GM21381 (cell line): ENCODE measurements at regions not wholly inside any gene's neighbourhood (a gene's known extent, or its start where the extent isn't known, plus 50 kb on each side); places are given as distances from the start of the nearest gene placed in this dataset.
"Not testable (repeated sequence)": the region's sequence is repeated elsewhere in the genome, so short reads cannot be mapped to it uniquely, and the experiment has no call there.

ENCODE experiments used
- ATAC-seq: cut with Tn5 transposase; IDR thresholded peaks from one replicate; pipeline ENCODE4 v1.9.1; 2021; ENCODE audit warnings: mild to moderate bottlenecking, moderate library complexity; ENCODE audit not compliant: unreplicated experiment

DNA sequence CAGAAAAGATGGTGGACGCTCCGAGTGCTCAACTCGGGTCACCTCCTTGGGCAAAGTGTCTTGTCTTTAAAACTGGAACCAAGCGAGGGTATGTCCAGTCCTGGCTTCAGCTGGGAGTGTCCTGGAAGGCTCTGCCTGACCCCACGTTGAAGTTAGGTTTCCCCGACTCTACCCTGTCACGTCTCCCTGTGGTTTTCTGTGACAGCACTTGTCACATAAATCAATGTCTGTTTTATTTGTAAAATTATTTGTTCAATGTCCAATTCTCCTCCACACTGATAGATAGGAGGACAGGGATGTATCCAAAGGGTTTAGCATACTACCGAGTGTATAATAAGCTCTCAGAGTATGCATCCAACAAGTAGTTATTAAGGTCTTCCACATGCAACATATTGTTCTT, 197.7 kb upstream of the IRF2BP2 start:
- not testable (repeated sequence) for ATAC-seq

DNA sequence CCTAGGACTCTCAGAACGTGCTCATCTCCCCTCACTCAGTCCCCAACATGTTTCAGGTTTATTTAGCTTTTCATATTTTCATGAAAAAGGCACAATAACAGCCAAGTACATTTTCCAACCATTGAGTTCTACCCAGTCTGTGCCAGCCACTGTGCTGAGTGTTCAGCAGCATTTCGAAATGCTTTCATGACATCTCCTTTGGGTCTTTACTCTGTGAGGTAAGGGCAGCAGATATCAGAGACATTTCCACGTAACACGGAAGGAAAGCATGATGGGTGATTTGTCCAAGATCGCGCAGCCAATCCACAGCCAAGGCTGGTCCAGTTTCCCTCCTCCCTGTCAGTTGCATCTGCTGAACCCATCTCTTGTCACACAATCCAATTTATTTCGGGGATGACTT, 192.6 kb upstream of the IRF2BP2 start:
- ATAC-seq: not testable (repeated sequence)

DNA sequence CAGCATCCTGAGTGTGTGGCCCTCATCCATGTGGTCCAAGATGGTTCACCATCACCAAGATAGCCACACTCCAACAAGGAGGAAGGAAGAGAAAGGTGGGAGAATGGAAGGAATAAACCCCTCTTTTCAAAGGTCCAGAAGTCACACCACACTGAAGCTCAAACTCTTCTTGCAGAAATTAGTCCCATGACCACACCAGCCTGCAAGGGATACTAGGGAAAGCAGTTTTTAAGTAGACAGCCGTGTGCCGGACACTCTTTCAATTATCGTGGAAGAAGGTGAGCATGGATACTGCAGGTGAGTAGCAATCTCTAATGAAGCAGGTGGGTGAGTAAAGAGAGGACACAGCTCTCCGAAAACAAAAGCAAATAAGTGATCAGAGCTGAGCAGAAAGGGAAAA, 191.7 kb upstream of the IRF2BP2 start:
- not testable (repeated sequence) for ATAC-seq

DNA sequence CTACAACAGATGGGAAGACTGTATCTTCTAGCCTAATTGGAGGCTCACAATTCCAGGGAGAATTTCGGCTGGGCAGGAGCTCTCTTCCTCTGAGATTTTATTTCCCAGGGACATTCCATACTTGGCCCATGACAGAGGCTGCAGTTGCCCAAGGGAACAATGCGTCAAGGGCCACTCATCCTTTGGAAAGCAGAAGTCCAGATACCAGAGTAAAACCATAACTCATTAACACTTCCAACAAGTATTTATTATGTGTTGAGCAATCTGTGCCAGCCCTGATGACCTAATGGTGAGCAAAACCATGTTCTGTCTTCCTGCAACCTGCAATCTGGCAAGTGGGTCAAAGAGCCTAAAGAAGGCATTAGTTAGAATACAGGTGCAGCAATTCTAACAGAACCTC, 191.2 kb upstream of the IRF2BP2 start:
- ATAC-seq: not testable (repeated sequence)

DNA sequence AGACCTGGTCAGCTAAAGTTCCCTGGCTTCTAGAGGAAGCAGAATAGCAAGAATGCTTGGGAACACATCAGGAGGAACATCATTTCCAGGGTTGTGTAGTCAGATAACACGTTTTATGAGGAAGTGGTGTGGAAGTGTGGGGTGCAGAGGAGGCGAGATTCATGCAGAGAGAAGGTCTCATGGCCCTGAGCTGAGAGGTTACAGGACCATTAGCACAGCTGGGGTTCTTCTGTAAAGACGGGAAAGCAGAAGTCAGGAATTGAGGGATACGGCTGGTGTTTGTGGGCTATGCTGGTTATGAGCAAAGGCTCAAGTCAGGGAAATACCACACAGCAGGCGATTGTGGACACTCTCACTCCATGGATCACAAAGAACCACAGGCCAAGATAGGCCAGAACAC, 190.6 kb upstream of the IRF2BP2 start:
- ATAC-seq: not testable (repeated sequence)

DNA sequence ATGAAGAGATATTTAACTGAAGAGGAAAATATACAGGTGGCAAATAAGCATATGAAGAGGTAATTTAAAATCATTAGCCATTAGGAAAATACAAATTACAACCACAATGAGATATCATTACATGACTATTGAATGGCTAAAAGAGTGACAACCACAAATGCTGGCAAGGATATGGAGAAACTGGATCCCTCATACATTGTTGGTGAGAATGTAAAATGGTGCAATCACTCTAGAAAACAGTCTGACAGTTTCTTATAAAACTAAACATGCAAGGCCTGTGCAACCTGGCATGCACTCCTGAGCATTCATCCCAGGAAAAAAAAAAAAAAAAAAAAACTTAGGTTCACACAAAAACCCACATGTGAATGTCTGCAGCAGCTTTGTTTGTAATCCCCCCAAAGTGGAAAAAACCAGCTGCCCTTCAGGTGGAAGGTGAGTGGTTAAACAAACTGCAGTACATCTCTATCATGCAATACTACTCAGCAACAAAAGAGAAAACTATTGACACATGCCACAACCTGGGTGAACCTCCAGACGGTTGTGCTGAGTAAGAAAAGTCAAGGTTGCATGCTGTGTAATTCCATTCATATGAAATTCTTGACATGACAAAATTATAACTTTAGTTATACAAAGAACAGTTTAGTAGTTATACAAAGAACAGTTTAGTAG, 189.2 kb upstream of the IRF2BP2 start:
- not testable (repeated sequence) for ATAC-seq

DNA sequence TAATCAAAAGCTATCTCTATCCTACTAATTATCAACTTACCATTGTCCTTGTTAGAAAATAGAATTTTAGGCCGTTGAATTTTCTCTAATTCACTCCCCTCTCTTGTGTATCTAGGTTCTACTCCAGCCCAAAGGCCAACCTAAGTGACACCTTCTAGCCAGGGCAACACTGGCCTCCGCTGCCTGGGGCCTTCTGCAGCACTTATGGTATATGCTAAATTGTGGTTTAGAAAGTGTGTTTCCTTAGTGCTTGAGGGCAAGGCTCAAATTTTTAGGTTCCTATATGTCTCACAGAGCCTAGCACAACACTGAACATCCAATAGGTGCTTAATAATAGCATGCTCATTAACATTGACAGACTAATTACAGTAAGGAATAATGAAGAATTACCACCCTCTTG, 187.2 kb upstream of the IRF2BP2 start:
- not testable (repeated sequence) for ATAC-seq

DNA sequence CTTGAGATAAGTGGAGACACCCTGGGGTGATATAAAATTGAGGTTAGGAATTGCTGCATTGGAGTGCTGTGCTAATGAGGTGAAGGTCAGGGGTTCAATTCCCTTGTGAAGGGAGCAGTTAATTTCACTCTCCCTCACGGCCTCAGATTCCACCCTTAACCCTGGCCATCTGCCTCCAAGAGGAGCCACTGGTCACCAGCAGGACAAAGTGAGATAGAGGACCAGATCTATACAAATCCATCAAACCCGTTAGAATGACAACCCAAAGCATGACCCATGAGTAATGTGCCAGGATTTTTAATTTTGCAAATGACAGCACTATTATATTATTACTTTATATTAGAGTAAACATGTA, 186.4 kb upstream of the IRF2BP2 start:
- not testable (repeated sequence) for ATAC-seq

DNA sequence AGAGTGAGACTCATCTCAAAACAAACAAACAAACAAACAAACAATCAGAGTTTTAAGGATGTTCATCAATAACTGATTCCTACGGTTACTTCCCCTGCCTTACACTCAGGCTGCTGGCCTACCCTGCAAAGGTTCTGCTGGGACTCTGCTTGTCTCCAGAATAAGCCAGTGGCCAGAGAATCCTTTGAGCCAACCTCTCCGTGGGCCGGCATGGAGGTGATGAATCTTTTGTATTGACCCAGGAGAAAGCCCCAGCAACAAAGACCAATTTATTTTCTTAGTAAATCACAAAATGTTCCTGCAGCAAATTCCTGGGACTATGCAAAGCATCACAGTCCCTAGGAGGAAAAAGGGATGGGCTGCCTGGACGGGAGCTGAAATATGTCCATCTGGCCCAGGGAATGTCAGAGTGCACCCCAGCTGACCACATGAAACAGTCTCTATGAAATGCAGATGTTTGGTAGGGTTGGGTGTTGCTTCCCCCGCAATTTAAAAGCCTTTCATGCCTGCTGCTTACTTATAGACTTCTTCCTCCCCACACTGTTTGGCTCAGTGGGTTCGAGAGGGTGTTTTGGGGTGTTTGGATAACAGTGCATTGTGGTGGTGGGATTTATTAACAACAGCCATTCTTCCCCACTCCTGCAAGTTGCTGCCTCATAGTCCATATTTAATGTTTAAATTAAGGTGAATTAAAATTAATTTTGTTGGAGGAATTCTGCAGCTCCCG, 185.9 kb upstream of the IRF2BP2 start:
- not testable (repeated sequence) for ATAC-seq

DNA sequence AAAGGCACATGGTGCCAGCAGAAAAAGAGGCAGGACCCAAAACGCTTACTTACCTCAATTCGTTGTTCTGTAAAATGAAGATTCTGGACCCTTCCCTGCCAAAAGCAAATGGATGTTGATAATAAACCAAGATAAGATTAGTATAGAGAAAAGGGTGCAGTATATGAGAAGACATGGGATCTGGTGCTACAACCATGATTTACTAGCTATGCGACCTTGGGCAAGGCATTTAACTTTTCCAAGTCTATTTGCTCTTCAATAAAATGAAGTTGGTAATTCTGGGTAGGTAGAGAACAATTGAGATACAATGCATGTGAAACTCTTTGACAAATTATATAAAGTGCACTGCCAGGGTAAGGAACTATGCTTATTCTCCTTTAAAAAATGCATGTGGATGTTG, 185.0 kb upstream of the IRF2BP2 start:
- not testable (repeated sequence) for ATAC-seq

DNA sequence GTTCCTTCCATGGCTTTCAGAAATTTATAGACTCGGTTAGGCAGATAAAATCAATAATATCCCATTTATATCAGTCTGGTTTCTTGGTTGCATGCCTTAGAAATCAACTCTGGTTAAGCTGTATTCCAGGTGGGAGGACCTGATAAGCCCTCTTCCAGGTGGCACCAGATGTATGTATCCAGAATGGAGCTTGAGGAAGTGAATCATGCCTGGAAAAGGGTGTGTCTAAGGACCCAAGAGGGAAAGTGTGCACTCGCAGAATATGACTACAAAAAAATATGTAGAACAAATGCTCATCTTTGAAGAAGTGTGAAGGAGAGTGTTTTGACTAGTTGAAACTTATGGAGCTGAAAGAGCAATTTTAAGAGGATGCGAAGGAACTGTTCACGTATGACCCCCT, 184.5 kb upstream of the IRF2BP2 start:
- not testable (repeated sequence) for ATAC-seq

DNA sequence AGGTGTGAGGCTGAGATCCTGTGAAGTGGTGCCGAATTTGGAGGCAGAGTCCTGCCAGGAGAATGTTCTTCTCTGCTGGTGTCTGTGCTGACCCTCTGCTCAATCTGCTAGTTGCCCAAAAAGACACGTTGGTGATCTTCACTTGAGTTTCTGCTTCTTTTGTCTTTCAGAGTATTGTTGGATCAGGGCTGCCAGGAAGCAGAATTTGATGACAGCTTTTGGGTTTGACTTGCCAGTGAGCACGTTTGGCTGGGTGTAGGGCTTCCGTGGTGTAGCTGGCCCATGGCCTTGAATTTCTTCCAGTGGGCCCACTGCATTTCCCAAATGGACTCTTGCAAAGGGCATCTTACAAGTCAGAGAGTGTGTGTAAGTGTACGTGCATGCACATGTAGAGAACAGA, 183.9 kb upstream of the IRF2BP2 start:
- ATAC-seq: not testable (repeated sequence)

DNA sequence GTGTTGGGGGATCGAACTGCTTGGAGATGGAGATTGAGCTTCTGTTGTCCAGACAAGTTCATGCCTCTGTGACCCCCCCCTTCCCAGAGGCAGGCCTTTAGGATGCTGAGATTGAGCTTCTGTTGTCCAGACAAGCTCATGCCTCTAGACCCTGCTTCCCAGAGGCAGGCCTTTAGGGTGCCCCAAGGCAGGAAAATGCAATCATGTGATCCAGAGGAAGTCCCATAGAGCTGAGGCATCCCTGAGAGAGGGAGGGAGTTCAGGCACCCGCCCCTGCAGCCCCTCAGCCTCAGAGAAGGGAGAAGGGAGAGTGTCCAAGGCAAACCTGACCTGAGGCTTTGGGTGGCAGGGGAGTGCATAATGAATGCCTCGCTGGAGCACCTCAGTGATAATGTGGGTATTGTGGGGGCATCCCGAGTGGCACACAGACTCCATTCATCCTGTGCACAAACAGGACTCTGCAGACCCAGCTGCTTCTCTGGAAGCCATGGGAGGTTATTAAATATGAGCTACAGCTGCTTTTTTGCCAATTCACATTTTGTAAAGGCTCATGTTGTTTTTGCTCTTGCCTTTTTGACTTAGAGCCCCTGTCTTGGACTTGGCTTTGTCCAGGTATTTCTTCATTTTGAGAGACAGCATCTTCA, 182.4 kb upstream of the IRF2BP2 start:
- ATAC-seq: not testable (repeated sequence)

DNA sequence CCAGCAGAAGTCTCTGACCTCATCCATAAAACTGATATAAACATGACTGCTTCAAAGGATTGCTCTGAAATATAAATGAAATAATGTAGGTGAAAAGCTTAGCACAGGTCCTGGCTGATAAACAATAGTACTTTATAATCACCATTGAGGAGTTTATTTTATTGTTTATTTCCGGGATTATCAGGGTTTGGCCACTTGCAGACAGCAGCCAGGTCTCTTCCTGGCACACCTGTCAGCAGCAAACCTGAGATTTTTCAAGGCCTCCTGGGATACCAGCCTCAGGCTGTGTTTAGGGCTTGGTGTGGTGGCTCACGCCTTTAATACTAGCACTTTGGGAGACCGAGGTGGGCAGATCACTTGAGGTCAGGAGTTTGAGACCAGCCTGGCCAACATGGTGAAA, 181.6 kb upstream of the IRF2BP2 start:
- ATAC-seq: not testable (repeated sequence)

DNA sequence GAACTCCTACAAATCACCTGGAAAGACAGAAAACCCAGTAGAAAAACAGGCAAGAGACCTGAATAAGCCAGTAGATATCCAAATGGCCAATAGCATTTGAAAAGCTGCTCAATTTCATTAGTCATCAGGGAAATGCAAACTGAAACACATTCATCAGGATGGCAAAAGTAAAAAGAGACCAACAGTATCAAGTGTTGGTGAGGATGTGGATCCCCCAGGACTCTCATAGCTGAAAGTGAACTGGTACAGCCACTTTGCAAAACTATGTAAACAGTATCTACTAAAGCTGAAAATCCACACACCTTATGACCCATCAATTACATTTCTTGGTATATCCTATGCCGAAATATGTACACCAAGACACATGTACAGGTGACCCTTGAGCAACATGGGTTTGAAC, 180.4 kb upstream of the IRF2BP2 start:
- ATAC-seq: not testable (repeated sequence)

DNA sequence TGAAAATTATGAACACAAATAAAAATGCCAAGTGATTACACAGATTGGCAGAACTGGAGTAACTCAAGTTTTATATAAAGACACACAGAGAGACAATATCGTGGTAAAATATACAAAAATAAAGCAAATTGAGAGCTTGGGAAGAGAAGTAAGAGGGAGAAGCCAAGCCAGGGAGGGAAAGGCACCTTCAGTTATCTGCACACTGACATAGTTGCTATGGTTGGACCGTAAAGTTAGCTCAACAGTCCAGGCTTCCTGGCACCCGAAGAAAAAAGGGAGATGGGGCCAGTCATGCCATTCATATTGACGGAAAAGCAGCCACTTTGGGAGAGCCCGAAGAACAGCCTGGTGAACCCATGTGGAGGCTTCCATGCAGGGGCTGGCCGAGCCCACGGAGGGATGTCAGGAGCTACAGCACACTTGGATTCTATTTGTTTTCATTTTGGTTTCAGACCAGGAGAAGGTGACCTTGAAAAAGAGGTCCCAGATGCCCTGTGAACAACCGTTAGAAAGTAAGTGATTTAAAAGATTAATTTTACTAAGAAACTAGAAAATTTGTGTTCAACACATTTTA, 177.1 kb upstream of the IRF2BP2 start:
- ATAC-seq: not testable (repeated sequence)

DNA sequence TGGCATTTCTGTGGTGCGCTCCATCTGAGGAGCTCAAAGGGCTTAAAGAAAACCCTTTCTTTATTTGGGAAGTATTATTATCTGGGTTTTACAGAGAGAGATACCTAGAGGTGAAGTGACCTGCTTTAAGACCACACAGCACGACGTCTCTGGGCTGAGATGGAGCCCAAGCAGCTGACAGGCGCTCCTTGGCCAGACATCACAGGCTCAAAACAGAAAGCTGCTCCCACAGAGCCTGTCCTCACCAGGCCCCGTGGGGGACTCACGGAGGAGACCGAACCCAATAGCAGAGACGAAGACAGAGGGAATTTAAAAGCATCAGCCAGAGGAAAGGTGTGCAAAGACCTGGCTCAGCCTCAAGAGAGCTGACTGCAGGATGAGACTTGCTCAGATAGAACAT, 175.9 kb upstream of the IRF2BP2 start:
- not testable (repeated sequence) for ATAC-seq

DNA sequence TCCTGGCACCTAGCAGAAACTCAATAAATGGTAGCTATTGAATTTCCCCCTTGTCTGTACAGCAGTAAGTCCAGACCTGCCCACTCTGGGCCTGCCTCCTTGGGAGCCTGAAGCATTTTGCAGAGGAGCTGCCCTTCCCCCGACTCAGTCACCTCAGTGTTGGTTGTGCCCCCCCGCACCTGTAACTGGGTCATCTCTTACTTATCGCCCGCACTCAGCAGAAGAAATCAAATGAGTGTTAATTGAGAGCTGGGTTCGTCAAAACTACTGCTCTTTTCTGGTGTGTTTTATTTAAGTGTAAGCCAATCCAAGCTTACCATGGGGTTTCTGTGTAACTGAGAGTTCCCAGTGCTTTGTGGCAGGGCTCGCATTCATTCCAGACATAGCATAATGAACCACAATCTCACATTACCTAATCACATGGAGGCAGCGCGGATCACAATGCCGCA, 175.5 kb upstream of the IRF2BP2 start:
- not testable (repeated sequence) for ATAC-seq

DNA sequence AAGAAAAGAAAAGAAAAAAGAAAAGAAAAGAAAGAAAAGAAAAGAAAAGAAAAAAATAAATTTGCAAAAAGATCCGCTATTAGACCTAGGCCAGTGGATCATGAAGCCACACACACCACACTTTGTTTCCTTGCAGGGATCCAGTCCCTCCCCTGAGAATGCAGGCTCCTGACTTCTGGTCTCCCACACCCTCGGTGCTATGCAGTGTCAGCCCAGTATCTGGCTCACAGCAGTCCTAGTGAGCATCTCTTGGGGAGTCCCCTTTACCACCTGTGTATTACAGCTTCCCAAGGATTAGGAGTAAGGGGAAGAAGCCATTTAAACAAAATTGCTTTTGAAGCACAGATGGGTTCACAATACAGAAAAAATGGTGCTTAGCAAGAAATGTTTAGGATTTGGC, 174.1 kb upstream of the IRF2BP2 start:
- ATAC-seq: not testable (repeated sequence)

DNA sequence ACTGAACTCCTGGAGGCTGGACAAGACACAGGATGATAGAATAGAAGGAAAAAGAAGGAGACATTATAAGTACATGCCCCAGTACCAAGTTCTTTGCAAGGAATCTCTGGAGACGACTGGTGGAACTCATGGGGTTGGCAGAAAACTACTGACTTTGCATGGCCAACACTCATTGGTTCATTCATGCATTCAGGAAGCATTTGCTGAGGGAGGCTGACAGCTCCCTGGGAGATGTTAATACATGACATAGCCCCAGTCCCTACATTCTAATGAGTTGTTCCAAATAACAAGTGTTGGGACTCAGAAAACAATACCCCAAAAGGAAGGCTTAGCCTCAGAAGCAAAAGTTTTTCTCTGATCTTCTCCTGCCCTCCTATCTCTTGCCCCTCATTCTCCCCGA, 172.8 kb upstream of the IRF2BP2 start:
- ATAC-seq: no peak

DNA sequence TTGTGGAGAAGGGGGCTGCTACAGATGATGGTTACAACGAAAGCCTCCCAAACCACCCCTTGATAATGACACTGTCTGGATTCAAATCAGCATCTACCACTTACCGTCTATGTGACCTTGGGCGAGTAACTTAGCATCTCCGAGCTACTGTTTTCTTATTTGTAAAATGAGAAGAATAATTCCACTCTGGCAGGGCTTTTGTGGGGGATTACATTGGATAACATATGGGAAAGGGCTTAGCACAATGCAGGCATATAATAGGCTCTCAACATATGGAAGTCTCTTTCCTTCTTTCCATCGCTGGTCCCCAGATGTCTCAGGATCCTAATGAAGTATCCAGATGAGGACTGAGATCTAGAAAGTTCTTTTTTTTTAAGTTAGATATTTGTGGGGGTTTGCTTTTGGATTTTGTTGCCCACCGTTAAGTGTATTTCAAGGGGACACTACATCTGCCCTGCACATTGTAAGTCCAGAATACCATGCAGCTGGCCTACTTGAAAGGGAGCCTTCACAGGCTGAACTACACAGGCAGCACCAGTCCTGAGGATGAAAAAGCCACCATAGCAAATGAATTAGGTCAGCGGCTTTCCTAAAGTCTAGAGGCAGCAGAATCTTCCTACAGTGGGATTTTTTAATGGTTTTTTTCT, 172.2 kb upstream of the IRF2BP2 start:
- no peak for ATAC-seq
